ENCODE measurements at regions not wholly inside any gene's neighbourhood (a gene's known extent, or its start where the extent isn't known, plus 50 kb on each side); places are given as distances from the start of the nearest gene placed in this dataset.
"Not testable (repeated sequence)": the region's sequence is repeated elsewhere in the genome, so short reads cannot be mapped to it uniquely, and the experiment has no call there.

GRCh38 chr9:97155441-97155840 is 116.5 kb upstream of the CTSV start:
- TF ChIP-seq, protein P1, sequence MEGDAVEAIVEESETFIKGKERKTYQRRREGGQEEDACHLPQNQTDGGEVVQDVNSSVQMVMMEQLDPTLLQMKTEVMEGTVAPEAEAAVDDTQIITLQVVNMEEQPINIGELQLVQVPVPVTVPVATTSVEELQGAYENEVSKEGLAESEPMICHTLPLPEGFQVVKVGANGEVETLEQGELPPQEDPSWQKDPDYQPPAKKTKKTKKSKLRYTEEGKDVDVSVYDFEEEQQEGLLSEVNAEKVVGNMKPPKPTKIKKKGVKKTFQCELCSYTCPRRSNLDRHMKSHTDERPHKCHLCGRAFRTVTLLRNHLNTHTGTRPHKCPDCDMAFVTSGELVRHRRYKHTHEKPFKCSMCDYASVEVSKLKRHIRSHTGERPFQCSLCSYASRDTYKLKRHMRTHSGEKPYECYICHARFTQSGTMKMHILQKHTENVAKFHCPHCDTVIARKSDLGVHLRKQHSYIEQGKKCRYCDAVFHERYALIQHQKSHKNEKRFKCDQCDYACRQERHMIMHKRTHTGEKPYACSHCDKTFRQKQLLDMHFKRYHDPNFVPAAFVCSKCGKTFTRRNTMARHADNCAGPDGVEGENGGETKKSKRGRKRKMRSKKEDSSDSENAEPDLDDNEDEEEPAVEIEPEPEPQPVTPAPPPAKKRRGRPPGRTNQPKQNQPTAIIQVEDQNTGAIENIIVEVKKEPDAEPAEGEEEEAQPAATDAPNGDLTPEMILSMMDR (IDR thresholded peaks at IDR 0.05) = not testable (repeated sequence)
- not testable (repeated sequence) for TF ChIP-seq POLR2AphosphoS5 (IDR thresholded peaks at IDR 0.05)

All from esophagus muscularis mucosa (tissue), 3 donors.